ENCODE measurements at regions not wholly inside any gene's neighbourhood (a gene's known extent, or its start where the extent isn't known, plus 50 kb on each side); places are given as distances from the start of the nearest gene placed in this dataset.
A peak's percentile ranks its signal among the peaks of the same experiment; 100 is the strongest.
"Not testable (repeated sequence)": the region's sequence is repeated elsewhere in the genome, so short reads cannot be mapped to it uniquely, and the experiment has no call there.

DNA sequence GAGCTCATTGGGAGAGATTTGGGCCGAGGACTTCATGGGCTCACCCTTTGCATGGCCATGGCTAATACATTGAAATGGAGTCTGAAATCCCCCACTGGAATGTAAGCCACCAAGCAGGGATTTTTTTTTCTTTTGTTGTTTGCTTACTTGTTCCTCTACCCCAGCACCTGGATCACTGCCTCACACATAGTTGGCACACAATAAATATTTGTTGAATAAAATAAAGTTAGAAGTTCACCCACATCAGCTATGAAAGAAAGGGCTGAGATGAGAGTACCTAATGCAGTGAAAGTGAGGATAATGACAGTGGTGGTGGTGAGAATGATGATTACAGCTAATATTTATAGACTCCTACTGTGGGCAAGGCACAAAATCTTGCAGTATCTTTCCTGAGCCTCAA, 98.1 kb upstream of the ANXA1 start:
- DNase-seq, result no peak

DNA sequence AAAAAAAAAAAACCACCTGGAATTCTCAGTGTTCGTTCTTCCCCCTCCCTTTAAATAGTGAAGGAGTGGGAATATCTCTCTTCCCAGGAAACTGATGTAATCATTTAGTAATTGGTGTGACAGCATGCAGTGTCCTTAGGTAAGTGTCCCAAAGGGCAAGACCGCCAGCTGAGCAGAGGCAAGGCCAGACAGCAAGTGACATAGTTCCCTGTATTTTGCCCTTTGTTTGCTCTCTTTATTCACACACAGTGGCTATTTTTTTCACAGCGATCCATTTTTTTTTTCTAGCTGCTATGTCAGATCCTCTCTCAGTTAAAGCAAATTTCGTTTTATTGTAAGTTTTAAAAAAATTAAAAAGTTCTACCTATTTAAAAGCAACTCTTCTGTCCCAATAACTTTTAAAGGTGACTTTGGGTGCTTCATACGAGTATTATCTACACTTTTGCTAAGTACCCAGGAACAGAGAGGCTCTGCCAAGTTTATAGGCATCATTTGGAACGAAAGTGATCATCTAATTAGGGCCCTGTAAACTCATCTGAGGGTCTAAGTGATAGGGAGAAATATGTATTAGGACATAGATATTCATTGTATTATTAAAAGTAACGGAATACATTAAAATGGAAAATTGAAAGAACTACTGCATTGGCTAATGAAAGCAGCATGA, 98.2 kb upstream of the ALDH1A1 start:
- no peak for DNase-seq

DNA sequence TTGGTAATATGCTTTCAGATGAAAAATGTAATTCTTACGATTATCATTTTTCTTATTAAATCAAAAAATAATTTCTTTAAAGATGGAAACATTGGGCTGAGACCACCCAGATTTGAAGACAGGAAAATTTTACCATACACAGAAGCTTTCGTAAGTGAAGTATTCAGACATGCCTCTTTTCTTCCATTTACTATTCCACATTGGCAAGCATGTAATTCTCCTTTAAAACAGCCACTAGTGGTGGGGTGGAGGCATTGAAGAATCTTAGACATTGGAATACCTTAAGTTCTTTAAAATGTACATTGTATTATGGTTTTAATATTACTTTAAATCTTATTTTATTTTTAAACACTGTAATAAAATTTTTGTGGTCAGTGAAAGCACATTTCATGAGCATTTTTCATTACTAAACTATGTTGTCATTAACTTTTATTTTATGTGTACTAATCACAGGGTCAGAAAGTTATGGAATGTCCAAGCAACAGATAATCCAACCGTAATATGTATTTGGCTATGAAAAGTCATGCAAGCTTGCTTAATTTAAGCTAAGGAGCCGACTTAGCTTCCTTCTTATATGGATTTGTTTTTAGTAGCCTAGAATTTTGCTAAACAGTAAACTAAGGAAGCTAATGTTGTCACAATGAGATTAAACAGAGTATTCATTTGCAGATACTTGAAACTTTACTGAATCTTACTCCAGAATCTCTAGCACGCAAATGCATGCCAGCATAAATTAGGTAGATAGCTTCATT, 97.4 kb upstream of the ALDH1A1 start:
- no peak for DNase-seq

DNA sequence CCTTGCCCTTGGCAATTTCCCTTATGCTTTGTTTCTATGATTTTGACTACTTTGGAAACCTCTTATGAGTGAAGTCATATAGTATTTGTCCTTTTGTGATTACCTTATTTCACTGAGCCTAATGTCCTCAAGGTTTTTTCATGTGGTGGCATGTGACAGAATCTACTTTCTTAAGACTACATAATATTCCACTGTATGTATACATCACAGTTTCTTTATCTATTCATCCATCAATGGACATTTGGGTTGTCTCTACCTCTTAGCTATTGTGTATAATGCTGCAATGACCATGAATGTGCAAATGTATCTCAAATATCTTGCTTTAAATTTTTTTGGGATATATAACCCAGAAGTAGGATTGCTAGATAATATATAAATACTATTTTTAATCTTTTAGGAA, 96.4 kb upstream of the ALDH1A1 start:
- DNase-seq, result no peak

DNA sequence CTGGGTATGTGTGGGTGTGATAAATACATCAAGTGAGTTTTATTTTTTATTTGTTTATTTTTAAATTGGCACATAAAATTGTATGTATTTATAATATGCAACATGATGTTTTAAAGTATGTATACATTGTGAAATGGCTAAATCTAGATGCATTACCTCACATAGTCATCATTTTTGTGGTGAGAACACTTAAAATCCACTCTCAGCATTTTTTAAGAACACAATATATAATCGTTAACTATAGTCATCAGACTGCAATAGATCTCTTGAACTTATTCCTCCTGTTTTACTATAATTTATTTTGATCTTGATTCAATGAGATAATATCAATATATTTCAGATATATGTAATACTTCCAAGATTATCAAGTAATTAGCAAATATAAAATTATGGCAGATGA, 93.9 kb upstream of the ALDH1A1 start:
- DNase-seq, result no peak

DNA sequence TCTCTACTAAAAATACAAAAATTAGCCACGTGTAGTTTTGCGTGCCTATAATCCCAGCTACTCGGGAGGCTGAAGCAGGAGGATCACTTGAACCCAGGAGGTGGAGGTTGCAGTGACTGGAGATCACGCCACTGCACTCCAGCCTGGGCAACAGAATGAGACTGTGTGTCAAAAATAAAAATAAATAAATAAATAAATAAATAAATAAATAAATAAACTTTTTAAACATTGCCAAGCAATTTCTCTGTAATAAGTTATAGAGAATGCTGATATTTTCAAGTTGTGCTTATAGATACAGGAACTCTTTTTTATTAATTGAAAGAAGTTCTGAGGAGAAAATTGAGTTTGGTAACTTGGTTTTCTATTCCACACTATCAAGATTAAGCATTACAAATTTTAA, 91.9 kb upstream of the ALDH1A1 start:
- DNase-seq, result not testable (repeated sequence)

DNA sequence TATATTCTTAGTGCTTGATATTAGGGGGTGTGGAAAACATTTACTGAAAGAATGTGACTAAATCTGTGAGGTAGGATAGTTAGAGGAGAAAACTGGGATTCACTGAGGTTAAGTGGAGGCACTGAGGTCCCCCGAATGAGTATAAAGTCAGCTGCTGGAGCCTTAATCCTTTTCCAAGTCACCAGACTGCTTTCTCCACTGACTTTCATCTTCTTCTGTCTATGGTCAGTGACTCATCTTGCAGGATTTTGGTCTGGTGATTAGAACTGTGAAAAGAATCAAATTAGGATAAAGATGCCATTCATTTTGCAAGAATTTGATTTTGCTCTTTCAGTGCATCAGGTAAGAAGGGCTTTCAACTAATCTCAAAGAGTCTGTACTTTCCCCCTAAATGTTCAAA, 89.3 kb upstream of the ALDH1A1 start:
- DNase-seq, result no peak

DNA sequence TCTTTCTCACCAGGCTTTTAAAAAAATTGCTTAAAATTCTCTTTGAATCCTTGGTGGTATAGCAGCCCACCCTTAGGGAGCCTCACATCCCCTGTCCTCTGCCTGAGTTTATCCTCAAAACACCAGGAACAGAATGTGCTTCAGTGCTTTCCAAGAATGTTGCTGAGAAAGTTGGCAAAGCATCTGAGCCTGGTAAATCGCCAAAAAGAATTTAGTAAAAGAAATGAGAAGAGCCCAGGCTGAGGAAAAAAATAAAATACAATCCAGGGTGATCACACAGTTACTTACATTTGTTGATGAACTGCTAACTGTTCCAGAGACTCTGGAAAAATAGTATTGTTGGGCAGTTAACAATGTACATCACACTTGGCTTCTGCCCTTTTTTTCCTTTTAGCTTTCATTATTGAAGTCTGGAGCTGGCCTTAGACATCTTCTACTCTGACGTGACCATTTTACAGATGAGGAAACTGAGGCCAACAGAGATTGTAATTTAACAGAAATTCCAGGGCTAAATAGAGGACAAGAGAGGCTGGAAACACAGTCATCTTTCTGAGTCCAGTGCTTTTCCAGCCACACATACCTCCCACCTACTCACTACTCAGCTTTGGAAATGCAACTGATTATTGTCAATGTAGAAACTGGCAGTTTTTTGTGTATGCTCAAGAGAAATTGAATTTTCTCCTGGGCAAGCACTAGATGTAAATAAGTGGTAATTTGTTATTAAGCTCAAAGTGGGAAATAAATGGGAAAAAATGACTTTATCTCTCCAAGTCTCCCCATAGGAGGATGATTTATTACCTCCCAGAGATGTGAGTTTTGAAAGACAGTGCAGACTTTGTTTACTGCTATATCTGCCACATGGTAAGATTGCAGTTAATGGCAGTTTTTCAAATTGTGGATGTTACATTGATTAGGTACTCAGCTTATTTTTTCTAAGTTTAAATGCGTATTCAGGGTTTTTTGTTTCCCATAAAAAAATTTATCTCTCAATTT, 86.7 kb upstream of the ALDH1A1 start:
- no peak for DNase-seq

DNA sequence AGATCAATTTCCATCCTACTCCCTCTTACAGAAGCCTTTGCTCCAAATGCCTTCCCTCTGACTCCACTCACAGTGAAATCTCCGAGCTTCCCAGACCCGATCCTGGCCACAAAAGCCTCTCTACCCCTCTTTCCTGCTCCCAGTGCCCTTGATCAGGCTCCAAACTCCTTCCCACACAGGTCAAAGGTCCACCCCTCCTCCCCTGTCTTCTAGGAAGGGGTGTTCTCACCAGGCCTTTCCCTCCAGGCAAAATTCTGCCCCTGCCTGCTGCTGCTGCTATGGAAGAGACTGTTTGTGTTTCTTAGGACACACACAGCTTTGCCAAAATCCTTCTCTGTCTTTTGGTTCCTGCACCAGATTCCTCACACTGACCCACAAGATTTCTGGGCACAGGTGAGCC, 85.8 kb upstream of the ALDH1A1 start:
- DNase-seq, result no peak

DNA sequence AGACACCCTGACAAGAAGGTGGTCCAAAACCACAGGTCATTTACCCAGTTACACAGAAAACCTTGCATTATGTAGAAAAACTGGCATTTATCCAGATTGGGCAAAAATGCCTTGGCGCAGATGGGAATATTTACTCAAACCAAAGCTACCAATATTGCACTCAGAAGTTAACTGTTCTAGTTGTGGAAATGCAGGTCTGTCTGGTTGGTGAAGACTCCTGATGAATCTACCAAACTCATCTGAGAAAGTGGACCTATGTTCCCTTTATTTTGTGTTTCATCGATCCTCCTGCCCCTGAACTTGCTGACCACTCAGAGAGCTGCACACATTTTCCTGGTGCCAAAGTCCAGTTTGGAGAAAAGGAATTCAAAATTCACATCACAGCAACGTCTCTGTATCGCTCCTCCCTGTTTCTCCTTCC, 85.2 kb upstream of the ALDH1A1 start:
- no peak for DNase-seq

DNA sequence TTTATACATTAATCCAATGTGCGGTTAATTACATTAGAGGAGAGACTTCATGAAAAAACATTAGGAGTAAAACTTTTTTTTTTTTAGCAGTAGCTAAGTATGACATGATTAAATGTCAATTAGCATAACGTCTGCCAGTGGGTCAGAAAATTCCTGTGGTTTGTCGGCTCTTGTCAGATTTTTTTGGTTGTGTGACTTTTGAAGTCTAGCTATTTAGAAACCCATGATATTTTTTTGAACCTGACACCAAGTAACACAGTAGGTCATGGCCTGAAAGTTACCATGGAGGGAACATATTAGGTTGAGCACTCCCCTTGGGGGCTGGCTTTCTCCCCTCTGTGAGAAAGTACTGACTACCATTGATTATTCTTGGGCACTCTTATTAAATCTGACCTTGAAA, 84.8 kb upstream of the ALDH1A1 start:
- no peak for DNase-seq

DNA sequence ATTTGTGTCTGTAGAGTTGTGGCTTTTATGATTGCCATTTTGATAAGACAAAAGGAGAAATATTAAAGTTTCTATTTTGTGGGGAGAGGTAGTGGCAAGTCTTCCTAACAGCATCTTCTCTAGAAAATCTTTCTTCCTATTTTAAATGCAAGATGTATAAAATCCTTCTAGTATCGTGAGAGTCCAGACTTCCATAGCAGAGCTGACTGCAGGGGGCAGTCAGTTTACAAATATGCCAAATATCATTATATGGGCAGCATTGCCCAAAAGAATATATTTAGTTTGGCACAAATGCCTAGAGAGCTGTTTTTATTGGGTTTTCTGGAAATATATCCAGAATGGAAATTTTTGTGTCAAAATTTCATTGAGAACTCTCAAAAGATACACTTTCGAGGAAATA, 82.1 kb upstream of the ALDH1A1 start:
- DNase-seq, result no peak

DNA sequence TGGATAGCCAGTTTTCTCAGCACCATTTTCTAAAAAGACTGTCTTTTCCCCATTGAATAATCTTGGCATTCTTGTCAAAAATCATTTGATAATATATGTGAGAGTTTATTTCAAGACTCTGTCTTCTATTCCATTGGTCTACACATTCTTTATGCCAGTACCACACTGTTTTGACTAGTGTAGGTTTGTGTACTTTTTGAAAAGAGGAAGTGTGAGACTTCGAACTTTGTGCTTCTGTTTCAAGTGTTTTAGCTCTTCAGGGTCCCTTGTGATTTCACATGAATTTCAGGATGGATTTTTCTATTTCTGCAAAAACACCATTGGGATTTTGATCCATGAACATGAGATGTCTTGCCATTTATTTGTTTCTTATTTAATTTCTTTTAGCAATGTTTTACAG, 78.5 kb upstream of the ALDH1A1 start:
- no peak for DNase-seq

DNA sequence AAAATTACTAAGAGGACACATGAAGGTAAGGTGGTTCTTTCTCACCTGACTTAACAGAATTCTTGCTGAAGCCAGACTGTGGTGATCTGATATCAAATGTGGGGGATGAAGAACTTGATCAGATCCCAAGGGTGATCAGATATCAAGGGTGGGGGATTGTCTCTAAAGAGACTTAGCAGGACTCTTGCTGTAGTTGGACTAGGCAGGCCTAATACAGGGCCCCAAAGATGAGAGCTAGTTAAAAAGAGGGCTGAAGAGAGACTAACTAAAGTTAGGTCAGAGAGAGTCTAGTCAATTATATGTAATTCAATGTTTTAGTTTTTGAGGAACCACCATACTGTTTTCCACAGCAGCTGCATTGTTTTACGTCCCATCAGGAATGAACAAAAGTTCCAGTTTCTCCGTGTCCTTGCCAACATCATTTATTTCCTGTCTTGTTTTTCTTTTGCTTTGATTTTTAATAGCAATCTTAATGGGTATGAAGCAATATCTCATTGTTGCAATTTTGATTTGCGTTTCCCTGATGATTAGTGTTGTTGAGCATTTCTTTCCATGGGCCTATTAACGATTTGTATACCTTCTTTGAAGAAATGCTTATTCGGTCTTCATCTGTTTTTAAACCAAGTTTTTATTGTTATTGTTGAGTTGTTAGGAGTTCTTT, 77.6 kb upstream of the ALDH1A1 start:
- no peak for DNase-seq

DNA sequence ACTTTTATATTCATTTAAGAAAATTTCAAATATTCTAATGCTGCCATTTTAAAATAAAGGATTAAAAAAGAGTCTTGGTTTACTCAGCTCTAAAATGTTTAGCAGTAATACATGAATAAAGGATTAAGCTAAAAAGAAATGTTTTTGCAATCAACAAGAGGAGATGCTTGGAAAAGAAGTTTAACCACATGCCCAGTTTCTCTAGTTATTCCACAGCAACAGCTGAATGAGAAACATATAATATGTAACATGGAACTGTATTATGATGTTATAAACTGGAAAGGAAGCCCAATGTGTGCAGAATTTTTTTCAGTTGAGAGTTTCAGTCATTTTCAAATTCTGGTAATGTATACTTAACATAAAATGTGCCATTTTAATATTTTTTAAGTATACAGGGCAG, 76.5 kb upstream of the ALDH1A1 start:
- no peak for DNase-seq

DNA sequence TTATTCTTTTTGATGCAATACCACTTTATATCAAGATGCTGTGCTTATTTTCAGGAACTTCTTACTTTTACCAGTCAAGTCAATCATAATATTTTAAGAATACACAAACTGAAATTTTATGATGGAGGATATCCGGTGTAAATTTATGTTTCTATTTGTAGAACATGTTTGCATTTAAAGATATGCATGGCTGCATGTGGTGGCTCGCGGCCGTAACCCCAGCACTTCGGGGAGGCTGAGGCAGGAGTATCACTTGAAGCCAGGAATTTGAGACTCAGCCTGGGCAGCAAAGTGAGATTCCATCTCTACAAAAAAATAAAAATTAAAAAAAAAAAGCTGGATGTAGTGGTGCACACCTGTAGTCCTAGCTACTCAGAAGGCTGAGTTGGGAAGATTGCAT, 73.5 kb upstream of the ALDH1A1 start:
- no peak for DNase-seq

DNA sequence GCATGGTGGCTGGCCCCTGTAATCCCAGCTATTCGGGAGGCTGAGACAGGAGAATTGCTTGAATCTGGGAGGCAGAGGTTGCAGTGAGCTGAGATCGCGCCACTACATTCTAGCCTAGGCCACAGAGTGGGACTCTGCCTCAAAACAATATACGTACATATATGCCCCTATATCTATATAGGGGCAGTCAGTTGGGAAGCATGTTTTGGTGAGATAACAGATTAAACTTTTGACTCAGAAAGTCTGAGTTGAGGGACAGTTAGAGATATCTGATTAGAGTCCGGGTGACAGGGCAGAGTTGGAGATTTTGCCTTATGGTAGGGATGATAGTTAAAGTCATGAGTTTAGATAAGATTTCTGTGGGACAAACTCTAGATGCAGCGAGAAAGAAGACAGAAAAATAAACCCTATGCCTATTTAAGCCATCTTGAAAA, 71.8 kb upstream of the ALDH1A1 start:
- no peak for DNase-seq

DNA sequence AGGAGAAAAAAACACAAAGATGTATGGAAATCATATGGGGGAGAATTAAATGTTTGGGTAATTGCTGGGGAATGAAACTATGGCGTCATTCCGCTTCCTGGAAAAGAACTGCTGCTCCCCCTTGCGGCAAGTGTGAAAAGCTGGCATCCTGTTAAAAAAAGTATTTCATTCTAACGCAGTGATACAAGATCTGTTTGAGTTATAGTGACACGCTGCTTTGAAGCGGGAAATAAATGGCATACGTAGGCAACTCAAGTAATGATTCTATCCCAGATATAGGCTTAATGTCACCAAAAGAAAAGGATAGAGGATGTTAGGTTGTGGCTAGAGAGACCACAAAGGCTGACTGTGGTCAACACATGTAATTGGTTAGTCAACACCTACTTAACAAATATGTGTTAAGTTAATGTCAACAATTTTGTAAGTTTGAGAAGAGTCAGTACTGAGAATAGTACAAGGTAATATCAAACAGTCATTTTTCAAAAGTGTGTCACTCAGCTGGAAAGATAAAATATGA, 70.2 kb upstream of the ALDH1A1 start:
- DNase-seq, result peak; percentile 9 to 29

DNA sequence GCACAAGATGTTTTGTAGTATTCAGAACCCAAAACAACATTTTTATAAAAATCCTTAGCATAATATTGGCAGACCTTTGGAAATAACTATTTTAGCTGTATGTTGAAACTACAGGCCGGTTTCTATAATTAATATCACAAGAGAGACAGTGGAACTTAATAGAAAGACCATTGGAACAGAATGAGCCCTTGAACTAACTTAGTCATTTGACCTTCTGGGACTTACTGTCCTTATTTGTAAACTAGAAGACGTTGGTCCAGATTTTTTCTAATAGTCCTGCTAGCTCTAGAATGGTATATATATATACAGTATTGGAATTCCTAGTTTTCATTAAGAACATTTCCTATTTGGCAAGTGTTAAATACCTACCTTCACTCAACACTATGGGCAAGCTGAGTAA, 69.5 kb upstream of the ALDH1A1 start:
- DNase-seq, result no peak

DNA sequence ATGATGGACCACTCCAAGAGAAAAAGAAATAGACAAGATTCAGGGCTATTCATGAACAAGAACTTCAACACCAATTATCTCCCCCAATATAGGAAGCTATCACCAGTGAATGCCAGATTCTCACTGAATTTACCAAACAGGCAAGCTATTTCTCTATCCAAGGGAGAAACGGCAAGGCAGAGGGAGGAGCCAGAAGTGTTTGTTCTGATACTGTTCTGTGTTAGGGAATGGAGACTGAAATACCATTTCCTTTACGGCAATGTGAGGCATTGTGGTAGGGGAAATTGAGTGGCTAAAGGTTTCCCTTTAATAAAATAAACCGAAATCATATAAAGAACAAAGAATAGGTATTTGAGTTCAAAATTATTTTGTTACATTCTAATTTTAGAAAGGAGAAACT, 68.0 kb upstream of the ALDH1A1 start:
- no peak for DNase-seq

DNA sequence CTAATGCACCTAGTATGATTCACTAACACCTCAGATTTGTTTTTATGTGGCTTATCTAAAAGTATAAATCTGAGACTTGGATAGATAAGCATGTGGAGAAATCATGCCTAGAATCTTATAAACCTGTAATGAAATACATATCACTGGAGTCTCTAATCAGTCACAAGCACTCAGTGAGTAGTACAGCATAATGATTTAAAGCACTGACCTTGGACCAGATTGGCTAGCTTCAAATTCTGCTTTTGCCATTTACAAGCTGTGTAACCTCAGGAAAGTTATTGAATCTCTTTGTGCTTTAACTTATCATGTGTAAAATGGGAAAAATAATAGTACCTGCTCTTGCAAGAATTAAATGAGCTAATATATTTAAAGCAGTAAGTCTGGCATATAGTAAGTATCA, 61.2 kb upstream of the ALDH1A1 start:
- DNase-seq, result no peak

DNA sequence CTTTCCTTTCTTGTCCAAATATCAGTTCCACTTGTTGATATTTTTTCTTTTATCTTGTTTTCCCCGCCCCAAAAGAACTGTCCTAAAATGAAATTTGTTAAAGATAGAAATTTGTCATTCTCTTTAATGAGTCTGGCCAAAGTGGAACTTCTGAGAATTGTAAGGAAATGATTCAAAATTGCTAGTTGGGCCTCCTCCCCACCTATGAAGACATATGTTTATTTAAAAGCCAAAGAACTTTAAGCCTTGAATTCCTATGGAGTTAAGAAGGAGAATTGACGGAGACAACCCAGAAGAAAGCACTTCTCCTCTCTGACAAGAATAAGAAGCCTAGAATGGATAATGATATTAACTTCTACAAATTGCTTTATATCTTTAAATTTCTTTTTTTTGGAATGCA, 59.1 kb upstream of the ALDH1A1 start:
- no peak for DNase-seq
